Naive thymus-derived CD8-positive, alpha-beta T cell (primary cell): ENCODE measurements at regions not wholly inside any gene's neighbourhood (a gene's known extent, or its start where the extent isn't known, plus 50 kb on each side); places are given as distances from the start of the nearest gene placed in this dataset.

Source experiments
- ATAC-seq, 2 donors: fragments of 150-1000 bp; cut with Tn5 transposase in 1 of 2; sonication (Bioruptor Pico), chemical (Tn5 transposase) in 1 of 2; 1 replicate in 1 of 2; 2 replicates in 1 of 2; pipeline ENCODE4 v1.10.0; 2021; ENCODE audit warnings: mild to moderate bottlenecking in 2 of 2, moderate library complexity in 2 of 2
- POLR2A ChIA-PET: fragments of 350-600 bp; sonication (Branson Sonifier 250); formaldehyde crosslinking; loops from one replicate; lab custom pipeline; 2021; ENCODE audit warnings: antibody characterized with exemption; lab: Charles Lee
- DNase-seq, 10 donors: peaks; one replicate each; pipeline versions ENCODE4 v3.0.0 to v3.0.0-alpha.2; 2020 to 2022
- H3K27ac Mint-ChIP-seq, 10 donors: one replicate each; pipeline ENCODE4 v1.8.0; 2020 to 2022; ENCODE audit warnings: mild to moderate bottlenecking in 10 of 10, mixed read lengths in 10 of 10, moderate library complexity in 4 of 10, inconsistent platforms in 1 of 10
- H3K27me3 Mint-ChIP-seq, 5 donors: one replicate each; pipeline ENCODE4 v1.8.0; 2021 to 2022; ENCODE audit warnings: mixed read lengths in 5 of 5
- H3K36me3 Mint-ChIP-seq, 3 donors: one replicate each; pipeline ENCODE4 v1.8.0; 2020 to 2022; ENCODE audit warnings: mixed read lengths in 3 of 3, mild to moderate bottlenecking in 2 of 3, inconsistent platforms in 1 of 3
- H3K4me1 Mint-ChIP-seq, 4 donors: one replicate each; pipeline ENCODE4 v1.8.0; 2021 to 2022; ENCODE audit warnings: mixed read lengths in 4 of 4
- H3K4me3 Mint-ChIP-seq, 10 donors: one replicate each; pipeline ENCODE4 v1.8.0; 2020 to 2022; ENCODE audit warnings: mild to moderate bottlenecking in 10 of 10, mixed read lengths in 10 of 10, moderate library complexity in 6 of 10, inconsistent platforms in 1 of 10
- H3K9me3 Mint-ChIP-seq, 9 donors: one replicate each; pipeline ENCODE4 v1.8.0; 2020 to 2022; ENCODE audit warnings: mixed read lengths in 9 of 9, mild to moderate bottlenecking in 3 of 9, inconsistent platforms in 1 of 9, moderate library complexity in 1 of 9

DNA sequence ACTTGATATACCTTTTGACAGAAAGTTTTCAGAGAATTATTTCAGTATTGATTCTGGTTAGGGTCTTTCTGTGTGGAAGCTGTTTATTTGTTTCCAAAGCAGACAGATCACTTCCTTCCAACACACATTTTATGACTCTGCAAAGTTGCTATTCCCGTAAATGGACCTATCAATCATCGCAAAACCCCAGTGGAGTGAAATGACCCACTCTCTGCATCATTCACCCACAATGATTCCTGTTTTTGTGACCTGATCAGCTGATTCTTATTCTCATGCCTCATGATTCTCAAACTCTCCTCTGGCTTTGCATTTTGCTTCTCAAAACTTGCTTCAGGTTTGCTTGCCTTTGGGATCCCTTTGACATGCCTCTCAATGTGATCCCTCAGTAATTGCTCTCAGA lies 453.7 kb downstream of the PCDH17 start:
- no peak for DNase-seq
- peaks cover 0 to 19% (median 0%) of the 10 kb centered on the region in 9 donors for H3K9me3 Mint-ChIP-seq
- no peaks in the 10 kb centered on the region for H3K27me3 Mint-ChIP-seq
- POLR2A ChIA-PET, result no interaction called here
- no peak overlapping the region for H3K4me3 Mint-ChIP-seq
- no peaks in the 10 kb centered on the region for H3K36me3 Mint-ChIP-seq
- H3K4me1 Mint-ChIP-seq, result no peaks in the 10 kb centered on the region
- no peak for ATAC-seq
- no peak overlapping the region for H3K27ac Mint-ChIP-seq

DNA sequence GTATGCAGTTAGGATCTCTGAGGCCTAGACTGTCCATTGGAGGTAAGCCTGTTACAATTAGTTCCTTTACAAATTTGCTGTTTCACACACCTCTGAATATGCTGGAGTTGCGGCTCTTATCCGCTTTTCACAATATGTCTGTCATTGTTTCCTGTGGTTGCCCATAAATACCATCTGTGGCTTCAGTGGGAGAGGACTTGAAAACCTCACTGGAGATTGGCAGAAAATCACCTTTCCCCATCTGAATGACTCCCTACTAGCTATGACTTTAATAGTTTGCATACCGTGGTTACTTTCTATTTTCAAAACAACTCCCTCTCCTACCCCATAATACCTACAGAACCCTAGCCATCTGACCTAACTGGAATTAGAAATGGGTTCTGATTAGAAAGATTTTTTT lies 454.3 kb downstream of the PCDH17 start:
- H3K9me3 Mint-ChIP-seq, result peaks cover 0 to 19% (median 2%) of the 10 kb centered on the region in 9 donors
- H3K27ac Mint-ChIP-seq, result no peak overlapping the region
- no peaks in the 10 kb centered on the region for H3K36me3 Mint-ChIP-seq
- no peaks in the 10 kb centered on the region for H3K4me1 Mint-ChIP-seq
- no peak for ATAC-seq
- POLR2A ChIA-PET, result no interaction called here
- H3K4me3 Mint-ChIP-seq, result no peak overlapping the region
- H3K27me3 Mint-ChIP-seq, result no peaks in the 10 kb centered on the region
- no peak for DNase-seq

DNA sequence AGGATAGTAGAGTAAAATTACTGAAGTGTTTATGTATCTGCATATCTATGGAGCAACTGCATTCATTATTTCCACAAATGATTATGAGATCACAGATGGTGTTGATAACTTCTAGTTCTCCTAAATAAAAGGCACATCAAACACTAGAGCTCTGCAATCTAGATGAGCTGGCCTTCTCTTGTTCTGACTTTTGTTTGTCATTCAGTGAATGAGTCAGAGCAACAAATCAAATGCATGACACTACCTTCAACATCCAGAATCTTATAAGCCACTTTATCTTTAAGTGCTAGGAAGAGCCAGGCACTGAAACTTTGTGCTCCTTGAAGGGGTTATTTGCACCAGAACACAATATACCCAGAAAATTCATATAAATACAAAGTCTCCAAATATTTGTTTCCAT lies 456.0 kb downstream of the PCDH17 start:
- Mint-ChIP-seq H3K27ac (no peak overlapping the region), H3K4me3 (no peak overlapping the region), H3K27me3 (no peaks in the 10 kb centered on the region), H3K9me3 (peaks cover 0 to 19% (median 3%) of the 10 kb centered on the region in 9 donors), H3K4me1 (no peaks in the 10 kb centered on the region), H3K36me3 (no peaks in the 10 kb centered on the region)
- ATAC-seq (no peak), DNase-seq (no peak)
- POLR2A ChIA-PET, result no interaction called here

DNA sequence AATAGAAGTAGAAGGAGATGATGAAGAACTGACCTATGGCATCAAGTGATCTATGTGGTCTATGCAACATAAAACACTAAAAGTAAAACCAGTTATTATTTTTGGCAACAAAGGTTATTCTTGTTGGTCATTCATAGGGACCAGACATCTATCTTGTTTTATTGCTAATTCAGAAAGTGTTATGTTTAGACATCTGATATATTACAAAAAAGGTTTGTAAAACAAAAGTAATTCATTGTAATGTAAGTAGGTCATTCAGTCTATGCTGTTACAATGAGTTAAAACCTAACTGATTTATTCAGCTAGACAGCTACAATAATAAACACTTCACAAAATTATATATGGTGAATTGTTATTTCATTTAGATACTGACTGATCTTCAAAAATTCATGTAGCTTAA lies 461.9 kb downstream of the PCDH17 start:
- H3K27ac Mint-ChIP-seq, result no peak overlapping the region
- no peak for DNase-seq
- no peak for ATAC-seq
- no peaks in the 10 kb centered on the region for H3K36me3 Mint-ChIP-seq
- POLR2A ChIA-PET, result no interaction called here
- no peaks in the 10 kb centered on the region for H3K4me1 Mint-ChIP-seq
- H3K9me3 Mint-ChIP-seq, result peaks cover 0 to 17% (median 7%) of the 10 kb centered on the region in 9 donors
- no peaks in the 10 kb centered on the region for H3K27me3 Mint-ChIP-seq
- no peak overlapping the region for H3K4me3 Mint-ChIP-seq

DNA sequence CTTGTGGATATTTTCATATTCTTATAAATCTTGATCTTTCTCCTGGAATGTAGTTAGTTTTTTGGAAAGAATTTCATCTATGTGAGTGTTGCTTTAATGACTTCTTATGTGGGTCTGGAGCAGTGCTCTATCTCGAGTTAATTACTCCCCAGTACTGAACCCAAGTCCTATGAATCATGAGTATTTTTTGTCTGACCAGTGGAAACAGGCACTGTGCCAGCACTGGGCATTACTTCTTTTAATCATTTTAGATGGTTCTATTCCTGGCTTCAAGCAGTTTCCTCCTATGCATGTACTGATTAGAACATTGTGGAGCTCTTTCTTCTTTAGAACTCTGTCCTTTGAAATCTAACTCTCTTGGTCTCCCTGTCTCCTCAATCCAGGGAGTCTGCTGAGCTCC lies 466.3 kb downstream of the PCDH17 start:
- H3K27ac Mint-ChIP-seq, result no peak overlapping the region

DNA sequence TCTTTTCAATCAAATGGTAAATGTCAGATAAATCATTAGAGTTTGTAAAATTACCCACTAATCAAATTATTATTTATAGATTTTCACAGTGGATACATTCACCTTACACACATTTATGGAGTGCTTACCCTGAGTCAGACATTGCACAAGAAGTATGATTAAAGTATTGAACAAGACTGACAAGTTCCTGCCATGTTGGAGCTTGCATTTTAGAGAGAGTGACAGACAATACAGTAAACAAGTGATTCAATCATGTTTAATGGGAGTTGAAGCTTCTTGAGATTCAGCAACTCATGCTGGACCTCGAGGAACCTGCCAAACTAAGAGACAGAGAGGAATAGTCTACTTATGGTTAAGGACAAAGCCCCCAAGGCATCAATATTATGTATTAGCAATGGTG lies 487.8 kb downstream of the PCDH17 start:
- Mint-ChIP-seq H3K9me3 (peaks cover 0 to 27% (median 5%) of the 10 kb centered on the region in 9 donors), H3K36me3 (no peaks in the 10 kb centered on the region), H3K4me1 (no peaks in the 10 kb centered on the region), H3K4me3 (no peak overlapping the region), H3K27me3 (no peaks in the 10 kb centered on the region), H3K27ac (no peak overlapping the region)
- no peak for DNase-seq
- ATAC-seq, result no peak
- POLR2A ChIA-PET, result no interaction called here

More for the DNA sequence above, 466.3 kb downstream of the PCDH17 start:
- DNase-seq, result no peak
- H3K4me3 Mint-ChIP-seq, result no peak overlapping the region
- no peaks in the 10 kb centered on the region for H3K36me3 Mint-ChIP-seq
- POLR2A ChIA-PET, result no interaction called here
- ATAC-seq, result no peak
- peaks cover 0 to 13% (median 7%) of the 10 kb centered on the region in 9 donors for H3K9me3 Mint-ChIP-seq
- no peaks in the 10 kb centered on the region for H3K27me3 Mint-ChIP-seq
- no peaks in the 10 kb centered on the region for H3K4me1 Mint-ChIP-seq

DNA sequence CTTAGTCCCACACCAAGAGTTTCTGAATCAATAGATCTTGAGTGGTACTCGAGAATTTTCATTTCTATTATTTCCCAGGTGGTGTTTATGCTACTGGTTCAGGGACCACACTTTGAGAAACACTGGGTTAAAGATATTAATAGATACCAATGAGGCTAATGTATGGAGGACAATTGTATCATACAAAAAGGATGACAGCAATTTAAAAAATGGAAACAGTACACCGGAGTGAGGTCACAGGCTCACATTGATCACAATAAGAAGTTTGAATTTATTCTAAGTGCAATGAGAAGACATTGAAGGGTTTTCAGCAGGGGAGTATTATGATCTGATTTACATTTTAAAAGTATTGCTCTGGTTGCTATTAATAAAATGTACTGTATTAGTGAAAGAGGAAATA lies 488.3 kb downstream of the PCDH17 start:
- no peak for DNase-seq
- Mint-ChIP-seq H3K36me3 (no peaks in the 10 kb centered on the region), H3K9me3 (peaks cover 0 to 27% (median 5%) of the 10 kb centered on the region in 9 donors), H3K4me1 (no peaks in the 10 kb centered on the region), H3K4me3 (no peak overlapping the region), H3K27me3 (no peaks in the 10 kb centered on the region), H3K27ac (no peak overlapping the region)
- POLR2A ChIA-PET, result no interaction called here
- ATAC-seq, result no peak

DNA sequence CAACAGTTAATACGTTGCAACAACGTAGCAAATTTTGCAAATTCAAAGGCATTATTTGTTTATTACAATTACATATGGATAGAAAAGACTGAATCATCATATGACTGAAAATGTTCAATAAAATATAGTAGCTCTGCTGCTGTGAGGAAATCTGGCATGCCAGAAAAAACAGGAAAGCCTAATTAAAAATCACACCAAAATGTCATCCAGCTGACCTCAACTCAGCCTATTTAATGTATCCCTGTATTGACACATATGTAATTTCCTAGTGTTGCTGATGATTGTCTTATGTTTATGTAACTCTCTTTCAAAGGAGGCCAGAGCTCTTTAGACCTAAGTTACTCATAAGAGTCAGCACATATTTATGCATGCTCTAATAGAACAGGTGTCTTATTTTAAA lies 495.0 kb downstream of the PCDH17 start:
- no peak for DNase-seq

DNA sequence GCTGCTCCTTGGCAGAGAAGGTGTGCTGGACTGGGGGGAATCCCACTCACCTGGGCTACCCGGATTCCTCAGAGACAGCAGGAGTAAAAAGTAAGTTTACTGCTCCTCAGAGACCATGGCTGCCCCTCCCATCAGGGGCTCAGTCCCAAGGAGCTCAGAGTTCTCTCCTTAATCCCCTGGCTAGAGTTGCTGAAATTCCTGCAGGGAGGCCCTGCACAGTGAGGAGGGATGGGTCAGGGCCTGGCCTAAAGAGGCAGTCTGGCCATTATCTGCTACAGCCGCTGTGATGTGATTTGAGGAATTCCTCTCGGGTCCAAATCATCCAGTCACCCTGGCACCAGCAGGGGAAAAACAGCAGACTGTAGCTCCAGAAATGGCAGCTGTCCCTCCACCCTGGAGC lies 502.5 kb downstream of the PCDH17 start:
- DNase-seq (no peak), ATAC-seq (no peak)
- no peak overlapping the region for H3K4me3 Mint-ChIP-seq
- H3K4me1 Mint-ChIP-seq, result no peaks in the 10 kb centered on the region
- H3K27ac Mint-ChIP-seq, result no peak overlapping the region
- POLR2A ChIA-PET, result no interaction called here
- peaks cover 11 to 45% (median 19%) of the 10 kb centered on the region in 9 donors for H3K9me3 Mint-ChIP-seq
- H3K36me3 Mint-ChIP-seq, result peaks cover 0 to 12% (median 2%) of the 10 kb centered on the region in 3 donors
- no peaks in the 10 kb centered on the region for H3K27me3 Mint-ChIP-seq

More for the DNA sequence above, 495.0 kb downstream of the PCDH17 start:
- no peak for ATAC-seq
- POLR2A ChIA-PET, result no interaction called here
- no peaks in the 10 kb centered on the region for H3K4me1 Mint-ChIP-seq
- peaks cover 0 to 4% (median 2%) of the 10 kb centered on the region in 3 donors for H3K36me3 Mint-ChIP-seq
- H3K4me3 Mint-ChIP-seq, result no peak overlapping the region
- H3K27ac Mint-ChIP-seq, result no peak overlapping the region
- peaks cover 9 to 43% (median 20%) of the 10 kb centered on the region in 9 donors for H3K9me3 Mint-ChIP-seq
- H3K27me3 Mint-ChIP-seq, result no peaks in the 10 kb centered on the region

DNA sequence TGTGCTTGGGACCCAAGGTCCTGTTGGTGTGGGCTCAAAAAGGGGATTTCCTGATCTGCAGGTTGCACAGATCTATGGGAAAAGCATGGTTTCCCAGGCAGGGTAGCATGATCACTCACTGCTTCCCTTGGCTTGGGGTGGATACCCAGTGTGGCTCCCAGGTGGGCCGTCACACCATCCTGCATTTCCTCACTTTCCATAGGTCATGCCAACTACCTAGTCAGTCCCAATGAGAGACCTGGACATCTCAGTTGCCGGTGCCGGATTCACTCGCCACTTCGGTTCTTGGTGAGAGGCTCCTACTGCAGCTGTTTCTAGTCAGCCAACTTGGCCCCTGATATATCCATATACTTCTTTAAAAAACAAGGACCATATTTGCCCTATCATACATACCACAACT lies 503.0 kb downstream of the PCDH17 start:
- no peak for DNase-seq
- POLR2A ChIA-PET, result no interaction called here
- Mint-ChIP-seq H3K36me3 (peaks cover 0 to 12% (median 2%) of the 10 kb centered on the region in 3 donors), H3K4me3 (no peak overlapping the region), H3K27ac (no peak overlapping the region), H3K9me3 (peaks cover 11 to 42% (median 19%) of the 10 kb centered on the region in 9 donors), H3K27me3 (no peaks in the 10 kb centered on the region), H3K4me1 (no peaks in the 10 kb centered on the region)
- no peak for ATAC-seq

DNA sequence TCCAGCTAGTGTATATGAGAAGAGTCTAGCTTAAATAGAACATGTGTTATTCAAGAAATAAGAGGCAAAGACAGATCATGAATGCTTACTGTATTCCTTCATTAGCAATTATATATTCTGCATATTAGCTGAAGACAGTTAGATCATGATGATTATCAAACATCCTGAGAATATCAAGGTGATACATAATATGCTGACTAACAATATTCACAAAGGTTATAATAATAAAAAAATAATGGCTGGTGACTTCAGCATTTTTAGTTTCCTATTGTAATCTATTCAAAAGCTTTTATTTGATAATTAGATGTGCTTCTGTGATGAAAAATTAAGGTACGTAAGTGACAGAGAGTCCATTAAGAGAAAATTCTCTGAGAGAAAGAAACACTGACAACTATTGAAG lies 511.4 kb downstream of the PCDH17 start:
- Mint-ChIP-seq H3K9me3 (peaks cover 9 to 21% (median 14%) of the 10 kb centered on the region in 9 donors), H3K4me3 (no peak overlapping the region), H3K27ac (no peak overlapping the region), H3K4me1 (no peaks in the 10 kb centered on the region), H3K36me3 (peaks cover 0 to 6% (median 0%) of the 10 kb centered on the region in 3 donors), H3K27me3 (no peaks in the 10 kb centered on the region)
- DNase-seq, result no peak
- POLR2A ChIA-PET, result no interaction called here
- ATAC-seq, result no peak

DNA sequence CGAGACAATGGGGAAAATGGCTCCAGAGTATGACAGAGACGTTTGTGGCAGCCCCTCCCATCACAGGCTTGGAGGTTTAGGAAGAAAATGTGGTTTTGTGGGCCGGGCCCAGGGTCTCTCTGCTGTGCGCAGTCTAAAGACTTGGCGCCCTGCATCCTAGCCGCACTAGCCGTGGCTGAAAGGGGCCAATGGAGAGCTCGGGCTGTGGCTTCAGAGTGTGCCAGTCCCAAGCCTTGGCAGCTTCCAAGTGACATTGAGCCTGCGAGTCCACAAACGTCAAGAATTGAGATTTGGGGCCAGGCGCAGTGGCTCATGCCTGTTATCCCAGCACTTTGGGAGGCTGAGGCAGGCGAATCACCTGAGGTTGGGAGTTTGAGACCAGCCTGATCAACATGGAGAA lies 513.1 kb downstream of the PCDH17 start:
- POLR2A ChIA-PET, result no interaction called here

DNA sequence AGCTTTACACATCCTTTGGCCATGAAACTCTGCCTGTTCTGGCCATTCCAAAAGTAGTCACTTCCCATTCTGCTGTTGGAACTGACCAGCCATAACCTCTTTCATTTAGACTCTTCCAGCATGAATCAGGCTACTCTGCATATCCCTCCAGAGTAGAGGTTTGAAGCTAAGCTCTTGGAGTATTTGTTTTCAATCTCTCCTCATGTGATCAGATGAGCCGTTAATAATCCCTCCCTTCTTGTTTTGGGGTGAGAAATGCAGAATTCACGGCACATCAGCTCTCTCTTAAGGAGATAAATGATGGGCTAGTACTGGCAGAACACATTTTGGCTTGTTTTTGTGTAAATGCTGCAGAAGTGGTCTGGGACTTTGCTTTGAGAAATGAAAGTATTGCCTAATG lies 519.9 kb downstream of the PCDH17 start:
- DNase-seq, result no peak
- H3K27me3 Mint-ChIP-seq, result no peaks in the 10 kb centered on the region
- no peak overlapping the region for H3K4me3 Mint-ChIP-seq
- H3K27ac Mint-ChIP-seq, result no peak overlapping the region
- peaks cover 0 to 17% (median 3%) of the 10 kb centered on the region in 9 donors for H3K9me3 Mint-ChIP-seq
- no peaks in the 10 kb centered on the region for H3K36me3 Mint-ChIP-seq
- no peaks in the 10 kb centered on the region for H3K4me1 Mint-ChIP-seq
- POLR2A ChIA-PET, result no interaction called here
- no peak for ATAC-seq

More for the DNA sequence above, 513.1 kb downstream of the PCDH17 start:
- Mint-ChIP-seq H3K36me3 (peaks cover 0 to 6% (median 0%) of the 10 kb centered on the region in 3 donors), H3K4me1 (no peaks in the 10 kb centered on the region), H3K27me3 (no peaks in the 10 kb centered on the region), H3K9me3 (peaks cover 9 to 21% (median 12%) of the 10 kb centered on the region in 9 donors), H3K4me3 (no peak overlapping the region), H3K27ac (no peak overlapping the region)
- DNase-seq (no peak), ATAC-seq (no peak)

DNA sequence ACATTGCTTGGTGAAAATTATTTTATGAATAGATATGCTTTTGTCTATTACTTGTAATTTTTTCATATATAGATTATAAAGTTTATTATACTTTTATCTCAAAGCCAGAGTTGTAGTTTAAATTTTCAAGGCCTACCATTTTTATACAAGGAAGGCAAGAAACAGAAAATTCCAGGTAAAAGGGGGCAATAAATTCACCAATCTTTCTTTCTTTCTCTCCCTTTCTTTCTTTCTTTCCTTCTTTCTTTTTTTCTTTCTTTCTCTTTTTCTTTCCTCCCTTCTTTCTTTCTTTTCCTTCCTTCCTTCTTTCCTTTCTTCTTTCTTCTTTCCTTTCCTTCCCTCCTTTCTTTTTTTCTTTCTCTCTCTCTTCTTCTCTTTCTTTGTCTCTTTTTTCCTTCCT lies 529.4 kb downstream of the PCDH17 start:
- no peak overlapping the region for H3K27ac Mint-ChIP-seq
- no peak overlapping the region for H3K4me3 Mint-ChIP-seq
- ATAC-seq (no peak), DNase-seq (no peak)
- peaks cover 0 to 12% (median 2%) of the 10 kb centered on the region in 9 donors for H3K9me3 Mint-ChIP-seq
- H3K27me3 Mint-ChIP-seq, result no peaks in the 10 kb centered on the region
- H3K36me3 Mint-ChIP-seq, result no peaks in the 10 kb centered on the region
- POLR2A ChIA-PET, result no interaction called here
- H3K4me1 Mint-ChIP-seq, result no peaks in the 10 kb centered on the region
